ENCODE measurements at regions not wholly inside any gene's neighbourhood (a gene's known extent, or its start where the extent isn't known, plus 50 kb on each side); places are given as distances from the start of the nearest gene placed in this dataset.

GRCh38 chr1:59055908-59056719 lies 240.8 kb upstream of the FGGY start:
- DNase-seq (ENCODE audit: low spot score) = no peak

GRCh38 chr1:59057211-59057694 lies 239.6 kb upstream of the FGGY start:
- peak; percentile 63 for DNase-seq (ENCODE audit: low spot score)

- no peak for DNase-seq (ENCODE audit: low spot score)
Observed at GRCh38 chr1:59057796-59058195, 239.1 kb upstream of the FGGY start.

GRCh38 chr1:59058665-59059439 lies 238.0 kb upstream of the FGGY start:
- no peak for DNase-seq (ENCODE audit: low spot score)

- DNase-seq (ENCODE audit: low spot score) = no peak
Observed at GRCh38 chr1:59061876-59062275, 235.0 kb upstream of the FGGY start.

GRCh38 chr1:59062743-59063142 lies 234.2 kb upstream of the FGGY start:
- no peak for DNase-seq (ENCODE audit: low spot score)

- no peak for DNase-seq (ENCODE audit: low spot score)
Observed at GRCh38 chr1:59063501-59063900, 233.4 kb upstream of the FGGY start.

- no peak for DNase-seq (ENCODE audit: low spot score)
Observed at GRCh38 chr1:59064592-59064991, 232.3 kb upstream of the FGGY start.

- DNase-seq (ENCODE audit: low spot score) = no peak
Observed at GRCh38 chr1:59066236-59066635, 230.7 kb upstream of the FGGY start.

- DNase-seq (ENCODE audit: low spot score) = peak; percentile 14
Observed at GRCh38 chr1:59070610-59071009, 226.3 kb upstream of the FGGY start.

GRCh38 chr1:59071289-59071688 lies 225.6 kb upstream of the FGGY start:
- peak; percentile 71 for DNase-seq (ENCODE audit: low spot score)

- no peak for DNase-seq (ENCODE audit: low spot score)
Observed at GRCh38 chr1:59071876-59072582, 224.9 kb upstream of the FGGY start.

GRCh38 chr1:59072583-59072947 lies 224.3 kb upstream of the FGGY start:
- no peak for DNase-seq (ENCODE audit: low spot score)

GRCh38 chr1:59074598-59074997 lies 222.3 kb upstream of the FGGY start:
- no peak for DNase-seq (ENCODE audit: low spot score)

GRCh38 chr1:59075021-59075420 lies 221.9 kb upstream of the FGGY start:
- DNase-seq (ENCODE audit: low spot score) = no peak

GRCh38 chr1:59076612-59077011 lies 220.3 kb upstream of the FGGY start:
- peak; percentile 51 for DNase-seq (ENCODE audit: low spot score)

- DNase-seq (ENCODE audit: low spot score) = no peak
Observed at GRCh38 chr1:59077466-59078069, 219.3 kb upstream of the FGGY start.

- DNase-seq (ENCODE audit: low spot score) = no peak
Observed at GRCh38 chr1:59078070-59078800, 218.7 kb upstream of the FGGY start.

GRCh38 chr1:59078866-59079265 lies 218.0 kb upstream of the FGGY start:
- DNase-seq (ENCODE audit: low spot score) = no peak

- no peak for DNase-seq (ENCODE audit: low spot score)
Observed at GRCh38 chr1:59079434-59080140, 217.3 kb upstream of the FGGY start.

Data from HT-29 (cell line).